ENCODE measurements at regions not wholly inside any gene's neighbourhood (a gene's known extent, or its start where the extent isn't known, plus 50 kb on each side); places are given as distances from the start of the nearest gene placed in this dataset.
"Not testable (repeated sequence)": the region's sequence is repeated elsewhere in the genome, so short reads cannot be mapped to it uniquely, and the experiment has no call there.

GRCh38 chr13:62767473-62767872 lies 1351.8 kb upstream of the PCDH20 start:
- no peak for DNase-seq (ENCODE audit: extremely low spot score, unreplicated experiment)
- Mint-ChIP-seq H3K4me3 (ENCODE audit: unreplicated experiment) (no peak overlapping the region), H3K36me3 (ENCODE audit: unreplicated experiment) (no peaks in the 10 kb centered on the region), H3K27ac (ENCODE audit: unreplicated experiment) (no peak overlapping the region), H3K27me3 (ENCODE audit: unreplicated experiment) (no peaks in the 10 kb centered on the region), H3K9me3 (ENCODE audit: unreplicated experiment) (no peaks in the 10 kb centered on the region), H3K4me1 (ENCODE audit: unreplicated experiment) (no peaks in the 10 kb centered on the region)
- no peak for TF ChIP-seq CTCF (IDR thresholded peaks at IDR 0.05)

- Mint-ChIP-seq H3K27ac (ENCODE audit: unreplicated experiment) (no peak overlapping the region), H3K4me3 (ENCODE audit: unreplicated experiment) (no peak overlapping the region), H3K4me1 (ENCODE audit: unreplicated experiment) (no peaks in the 10 kb centered on the region), H3K9me3 (ENCODE audit: unreplicated experiment) (peaks cover 6% of the 10 kb centered on the region), H3K27me3 (ENCODE audit: unreplicated experiment) (no peaks in the 10 kb centered on the region), H3K36me3 (ENCODE audit: unreplicated experiment) (peaks cover 3% of the 10 kb centered on the region)
- DNase-seq (ENCODE audit: extremely low spot score, unreplicated experiment) = no peak
- no peak for TF ChIP-seq CTCF (IDR thresholded peaks at IDR 0.05)
Measured at GRCh38 chr13:62760724-62761123, 1345.1 kb upstream of the PCDH20 start.

GRCh38 chr13:62747629-62748028 lies 1332.0 kb upstream of the PCDH20 start:
- TF ChIP-seq CTCF (IDR thresholded peaks at IDR 0.05) = no peak
- Mint-ChIP-seq H3K27me3 (ENCODE audit: unreplicated experiment) (no peaks in the 10 kb centered on the region), H3K4me1 (ENCODE audit: unreplicated experiment) (peaks cover 21% of the 10 kb centered on the region), H3K27ac (ENCODE audit: unreplicated experiment) (no peak overlapping the region), H3K4me3 (ENCODE audit: unreplicated experiment) (no peak overlapping the region), H3K9me3 (ENCODE audit: unreplicated experiment) (peaks cover 10% of the 10 kb centered on the region), H3K36me3 (ENCODE audit: unreplicated experiment) (no peaks in the 10 kb centered on the region)
- DNase-seq (ENCODE audit: extremely low spot score, unreplicated experiment) = no peak

GRCh38 chr13:62747152-62747551 lies 1331.5 kb upstream of the PCDH20 start:
- H3K9me3 Mint-ChIP-seq (ENCODE audit: unreplicated experiment) = peaks cover 7% of the 10 kb centered on the region
- no peak overlapping the region for H3K4me3 Mint-ChIP-seq (ENCODE audit: unreplicated experiment)
- no peak for TF ChIP-seq CTCF (IDR thresholded peaks at IDR 0.05)
- no peak for DNase-seq (ENCODE audit: extremely low spot score, unreplicated experiment)
- H3K4me1 Mint-ChIP-seq (ENCODE audit: unreplicated experiment) = peaks cover 21% of the 10 kb centered on the region
- H3K36me3 Mint-ChIP-seq (ENCODE audit: unreplicated experiment) = no peaks in the 10 kb centered on the region
- H3K27ac Mint-ChIP-seq (ENCODE audit: unreplicated experiment) = no peak overlapping the region
- H3K27me3 Mint-ChIP-seq (ENCODE audit: unreplicated experiment) = no peaks in the 10 kb centered on the region

GRCh38 chr13:62729746-62730145 lies 1314.1 kb upstream of the PCDH20 start:
- not testable (repeated sequence) for H3K4me1 Mint-ChIP-seq (ENCODE audit: unreplicated experiment); H3K27me3 Mint-ChIP-seq (ENCODE audit: unreplicated experiment); H3K36me3 Mint-ChIP-seq (ENCODE audit: unreplicated experiment); H3K27ac Mint-ChIP-seq (ENCODE audit: unreplicated experiment); H3K4me3 Mint-ChIP-seq (ENCODE audit: unreplicated experiment)
- peaks cover 15% of the 10 kb centered on the region for H3K9me3 Mint-ChIP-seq (ENCODE audit: unreplicated experiment)
- DNase-seq (ENCODE audit: extremely low spot score, unreplicated experiment) = peak; percentile 65

- Mint-ChIP-seq H3K36me3 (ENCODE audit: unreplicated experiment) (no peaks in the 10 kb centered on the region), H3K27ac (ENCODE audit: unreplicated experiment) (no peak overlapping the region), H3K27me3 (ENCODE audit: unreplicated experiment) (no peaks in the 10 kb centered on the region), H3K9me3 (ENCODE audit: unreplicated experiment) (no peaks in the 10 kb centered on the region), H3K4me3 (ENCODE audit: unreplicated experiment) (no peak overlapping the region), H3K4me1 (ENCODE audit: unreplicated experiment) (no peaks in the 10 kb centered on the region)
- no peak for TF ChIP-seq CTCF (IDR thresholded peaks at IDR 0.05)
- DNase-seq (ENCODE audit: extremely low spot score, unreplicated experiment) = no peak
Measured at GRCh38 chr13:62721893-62722292, 1306.2 kb upstream of the PCDH20 start.

GRCh38 chr13:62711948-62712347 lies 1296.3 kb upstream of the PCDH20 start:
- peaks cover 13% of the 10 kb centered on the region for H3K9me3 Mint-ChIP-seq (ENCODE audit: unreplicated experiment)

More at GRCh38 chr13:62711948-62712347, 1296.3 kb upstream of the PCDH20 start:
- not testable (repeated sequence) for H3K36me3 Mint-ChIP-seq (ENCODE audit: unreplicated experiment); H3K4me3 Mint-ChIP-seq (ENCODE audit: unreplicated experiment); H3K4me1 Mint-ChIP-seq (ENCODE audit: unreplicated experiment); DNase-seq (ENCODE audit: extremely low spot score, unreplicated experiment); H3K27ac Mint-ChIP-seq (ENCODE audit: unreplicated experiment); H3K27me3 Mint-ChIP-seq (ENCODE audit: unreplicated experiment)
